ENCODE measurements at regions not wholly inside any gene's neighbourhood (a gene's known extent, or its start where the extent isn't known, plus 50 kb on each side); places are given as distances from the start of the nearest gene placed in this dataset.

DNA sequence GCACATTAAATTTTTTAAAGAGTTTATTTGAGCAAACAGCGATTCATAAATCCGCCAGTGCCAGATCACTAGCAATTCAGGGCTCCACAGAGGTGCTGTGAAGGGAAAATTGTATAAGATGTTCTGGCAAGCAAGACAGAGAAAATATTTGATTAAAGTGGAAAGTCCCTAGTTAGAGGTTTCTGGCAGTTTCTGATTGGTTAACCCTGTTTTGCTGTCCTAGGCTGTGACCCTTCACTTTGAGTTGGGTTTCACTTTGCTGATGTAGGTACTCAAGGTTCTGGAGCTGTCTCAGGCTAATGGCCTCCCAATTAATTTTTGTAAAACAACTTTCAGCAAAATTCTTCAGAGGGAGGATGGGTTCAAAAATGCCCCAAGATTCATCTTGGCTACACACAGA lies 79.4 kb upstream of the NXPH1 start:
- Mint-ChIP-seq H3K4me3 (no peak overlapping the region), H3K27me3 (peaks cover 11% of the 10 kb centered on the region), H3K36me3 (ENCODE audit: low read depth) (no peaks in the 10 kb centered on the region), H3K9me3 (no peaks in the 10 kb centered on the region), H3K27ac (no peak overlapping the region), H3K4me1 (no peaks in the 10 kb centered on the region)
- TF ChIP-seq, protein P1, sequence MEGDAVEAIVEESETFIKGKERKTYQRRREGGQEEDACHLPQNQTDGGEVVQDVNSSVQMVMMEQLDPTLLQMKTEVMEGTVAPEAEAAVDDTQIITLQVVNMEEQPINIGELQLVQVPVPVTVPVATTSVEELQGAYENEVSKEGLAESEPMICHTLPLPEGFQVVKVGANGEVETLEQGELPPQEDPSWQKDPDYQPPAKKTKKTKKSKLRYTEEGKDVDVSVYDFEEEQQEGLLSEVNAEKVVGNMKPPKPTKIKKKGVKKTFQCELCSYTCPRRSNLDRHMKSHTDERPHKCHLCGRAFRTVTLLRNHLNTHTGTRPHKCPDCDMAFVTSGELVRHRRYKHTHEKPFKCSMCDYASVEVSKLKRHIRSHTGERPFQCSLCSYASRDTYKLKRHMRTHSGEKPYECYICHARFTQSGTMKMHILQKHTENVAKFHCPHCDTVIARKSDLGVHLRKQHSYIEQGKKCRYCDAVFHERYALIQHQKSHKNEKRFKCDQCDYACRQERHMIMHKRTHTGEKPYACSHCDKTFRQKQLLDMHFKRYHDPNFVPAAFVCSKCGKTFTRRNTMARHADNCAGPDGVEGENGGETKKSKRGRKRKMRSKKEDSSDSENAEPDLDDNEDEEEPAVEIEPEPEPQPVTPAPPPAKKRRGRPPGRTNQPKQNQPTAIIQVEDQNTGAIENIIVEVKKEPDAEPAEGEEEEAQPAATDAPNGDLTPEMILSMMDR (IDR thresholded peaks at IDR 0.05): no peak
- CTCF ChIA-PET: no interaction called here
- ATAC-seq (ENCODE audit: low read depth): no peak
- POLR2A ChIA-PET: no interaction called here
- intact Hi-C loops (cut with micrococcal nuclease): no loop called here
- DNase-seq: no peak

DNA sequence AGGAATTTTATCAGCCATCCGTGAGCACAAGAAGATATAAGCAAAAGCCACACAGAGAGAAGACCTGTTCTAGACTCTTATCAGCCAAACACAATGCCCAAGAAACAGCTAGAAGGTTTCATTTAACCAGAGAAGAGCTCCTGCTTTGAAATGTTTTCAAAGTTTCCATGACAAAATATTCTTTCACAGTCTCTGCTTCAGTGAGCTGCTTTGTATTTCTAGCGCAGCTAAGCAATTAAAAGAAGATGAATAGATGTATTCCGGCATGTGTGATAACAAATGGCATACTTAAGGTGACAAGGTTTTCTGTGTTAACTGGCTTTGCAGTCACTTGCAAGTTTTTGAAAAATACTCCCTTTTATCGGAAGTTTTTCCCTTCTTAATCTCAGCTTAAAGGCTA lies 78.9 kb upstream of the NXPH1 start:
- POLR2A ChIA-PET: no interaction called here
- H3K4me1 Mint-ChIP-seq: no peaks in the 10 kb centered on the region
- H3K36me3 Mint-ChIP-seq (ENCODE audit: low read depth): no peaks in the 10 kb centered on the region
- no peak for ATAC-seq (ENCODE audit: low read depth)
- H3K4me3 Mint-ChIP-seq: no peak overlapping the region
- CTCF ChIA-PET: no interaction called here
- TF ChIP-seq, protein P1 (IDR thresholded peaks at IDR 0.05): no peak
- no peak for DNase-seq
- intact Hi-C loops (cut with micrococcal nuclease): no loop called here
- peaks cover 12% of the 10 kb centered on the region for H3K27me3 Mint-ChIP-seq
- H3K27ac Mint-ChIP-seq: no peak overlapping the region
- H3K9me3 Mint-ChIP-seq: no peaks in the 10 kb centered on the region

DNA sequence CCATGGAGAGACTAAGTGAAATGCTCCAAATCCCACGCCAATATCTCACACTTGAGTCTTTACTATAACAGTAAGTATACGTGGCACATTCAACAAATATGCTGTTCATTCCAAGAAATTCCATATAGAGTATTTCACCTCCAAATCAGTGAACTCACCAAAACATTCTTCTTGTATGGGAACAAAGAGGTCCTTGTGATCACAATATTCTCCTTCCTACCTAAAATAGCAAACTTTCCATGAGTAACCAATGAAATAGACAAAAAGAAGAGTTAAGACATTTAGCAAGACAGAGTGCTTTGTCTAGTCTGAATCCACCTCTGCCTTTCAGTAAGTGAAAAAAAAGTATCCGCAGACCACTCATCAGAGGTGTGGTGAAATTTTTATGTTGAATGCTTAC lies 77.3 kb upstream of the NXPH1 start:
- H3K27me3 Mint-ChIP-seq: peaks cover 14% of the 10 kb centered on the region
- H3K4me1 Mint-ChIP-seq: no peaks in the 10 kb centered on the region
- ChIA-PET POLR2A (no interaction called here), CTCF (no interaction called here)
- no peaks in the 10 kb centered on the region for H3K36me3 Mint-ChIP-seq (ENCODE audit: low read depth)
- H3K9me3 Mint-ChIP-seq: no peaks in the 10 kb centered on the region
- TF ChIP-seq, protein P1 (IDR thresholded peaks at IDR 0.05): no peak
- DNase-seq (no peak), ATAC-seq (ENCODE audit: low read depth) (no peak)
- intact Hi-C loops (cut with micrococcal nuclease): no loop called here
- no peak overlapping the region for H3K27ac Mint-ChIP-seq
- H3K4me3 Mint-ChIP-seq: no peak overlapping the region

DNA sequence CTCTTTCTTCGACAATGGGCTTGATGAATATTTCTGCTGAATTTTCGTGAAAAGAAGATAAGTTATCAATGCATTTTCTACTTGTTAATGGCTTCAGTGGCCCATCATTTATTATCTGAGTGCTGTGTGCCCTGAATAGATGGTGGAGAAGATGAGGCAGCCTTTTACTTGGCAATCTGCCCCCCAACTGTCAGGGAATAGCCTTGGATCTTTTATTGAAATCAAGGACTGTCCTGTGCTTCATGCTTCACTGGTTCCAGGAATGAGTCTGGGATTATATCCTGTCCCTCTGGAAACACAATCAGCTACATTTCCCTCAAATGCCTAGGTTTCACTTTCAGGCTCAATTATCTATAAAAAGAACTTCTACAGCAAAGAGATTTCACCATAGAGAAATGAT lies 75.9 kb upstream of the NXPH1 start:
- Mint-ChIP-seq H3K4me3 (no peak overlapping the region), H3K9me3 (no peaks in the 10 kb centered on the region), H3K4me1 (no peaks in the 10 kb centered on the region), H3K27ac (no peak overlapping the region), H3K27me3 (peaks cover 15% of the 10 kb centered on the region), H3K36me3 (ENCODE audit: low read depth) (no peaks in the 10 kb centered on the region)
- TF ChIP-seq, protein P1 (IDR thresholded peaks at IDR 0.05): no peak
- intact Hi-C loops (cut with micrococcal nuclease): no loop called here
- POLR2A ChIA-PET: no interaction called here
- no peak for DNase-seq
- ATAC-seq (ENCODE audit: low read depth): no peak
- CTCF ChIA-PET: no interaction called here

DNA sequence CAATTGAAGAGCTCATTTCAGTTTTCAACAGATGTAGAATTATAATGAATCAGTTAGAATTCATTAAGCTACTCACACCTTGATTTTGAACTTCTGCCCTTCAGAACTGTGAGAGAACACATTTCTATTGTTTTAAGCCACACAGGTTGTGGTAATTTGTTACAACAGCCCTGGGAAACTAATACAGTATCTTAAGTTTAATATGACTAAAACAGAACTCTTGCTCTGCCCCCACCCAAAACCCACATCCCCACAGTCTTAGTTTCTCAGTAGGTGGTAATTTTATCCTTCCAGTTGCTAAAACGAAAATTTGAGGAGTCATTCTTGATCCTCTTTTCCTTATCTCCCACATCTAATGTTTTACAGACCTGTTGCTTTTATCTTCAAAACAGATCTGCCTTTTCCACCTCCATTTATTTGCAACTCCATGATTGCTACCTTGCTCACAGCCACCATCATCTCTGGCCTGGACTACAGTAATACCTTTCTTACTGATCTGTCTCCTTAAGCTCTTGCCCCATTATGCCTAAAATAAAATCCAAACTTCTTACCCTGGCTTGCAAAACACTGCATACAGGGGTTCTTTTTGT lies 72.8 kb upstream of the NXPH1 start:
- Mint-ChIP-seq H3K27ac (no peak overlapping the region), H3K4me1 (no peaks in the 10 kb centered on the region), H3K36me3 (ENCODE audit: low read depth) (no peaks in the 10 kb centered on the region), H3K4me3 (no peak overlapping the region), H3K9me3 (no peaks in the 10 kb centered on the region), H3K27me3 (peaks cover 15% of the 10 kb centered on the region)
- POLR2A ChIA-PET: no interaction called here
- CTCF ChIA-PET: no interaction called here
- TF ChIP-seq, protein P1 (IDR thresholded peaks at IDR 0.05): no peak
- ATAC-seq (ENCODE audit: low read depth) (no peak), DNase-seq (no peak)
- intact Hi-C loops (cut with micrococcal nuclease): no loop called here

Measured in activated B cell treated with CpG ODN at 0.5 μM for 24 hours (primary cell).